ENCODE measurements at regions not wholly inside any gene's neighbourhood (a gene's known extent, or its start where the extent isn't known, plus 50 kb on each side); places are given as distances from the start of the nearest gene placed in this dataset.

GRCh38 chr18:22033085-22033484, 136.3 kb upstream of the GATA6 start:
- ATAC-seq (replicated peaks) (no peak), DNase-seq (no peak)
- H3K9me3 Mint-ChIP-seq = no peaks in the 10 kb centered on the region
- H3K4me1 Mint-ChIP-seq (ENCODE audit: low read depth in 2 of 2) = no peaks in the 10 kb centered on the region
- H3K27ac Mint-ChIP-seq = no peak overlapping the region
- H3K4me3 Mint-ChIP-seq = no peak overlapping the region
- H3K27me3 Mint-ChIP-seq = peaks cover 20 to 24% of the 10 kb centered on the region in 2 donors
- H3K36me3 Mint-ChIP-seq (ENCODE audit: insufficient read depth) = no peaks in the 10 kb centered on the region

- DNase-seq = no peak
- H3K36me3 Mint-ChIP-seq (ENCODE audit: insufficient read depth) = no peaks in the 10 kb centered on the region
- H3K4me1 Mint-ChIP-seq (ENCODE audit: low read depth in 2 of 2) = no peaks in the 10 kb centered on the region
- no peak overlapping the region for H3K27ac Mint-ChIP-seq
- no peaks in the 10 kb centered on the region for H3K9me3 Mint-ChIP-seq
- ATAC-seq (replicated peaks) = no peak
- no peak overlapping the region for H3K4me3 Mint-ChIP-seq
- peaks cover 21 to 23% of the 10 kb centered on the region in 2 donors for H3K27me3 Mint-ChIP-seq
Measured at GRCh38 chr18:22034276-22034675, 135.1 kb upstream of the GATA6 start.

- Mint-ChIP-seq H3K27ac (no peak overlapping the region), H3K27me3 (peaks cover 32 to 55% of the 10 kb centered on the region in 2 donors), H3K9me3 (no peaks in the 10 kb centered on the region), H3K4me3 (no peak overlapping the region), H3K4me1 (ENCODE audit: low read depth in 2 of 2) (no peaks in the 10 kb centered on the region), H3K36me3 (ENCODE audit: insufficient read depth) (peaks cover 3% of the 10 kb centered on the region)
- DNase-seq (no peak), ATAC-seq (replicated peaks) (no peak)
Measured at GRCh38 chr18:22040533-22040932, 128.9 kb upstream of the GATA6 start.

- Mint-ChIP-seq H3K4me1 (ENCODE audit: low read depth in 2 of 2) (no peaks in the 10 kb centered on the region), H3K36me3 (ENCODE audit: insufficient read depth) (peaks cover 3% of the 10 kb centered on the region), H3K27me3 (peaks cover 31 to 75% of the 10 kb centered on the region in 2 donors), H3K4me3 (no peak overlapping the region), H3K27ac (no peak overlapping the region), H3K9me3 (no peaks in the 10 kb centered on the region)
- no peak for DNase-seq
- ATAC-seq (replicated peaks) = no peak
Measured at GRCh38 chr18:22043837-22044236, 125.6 kb upstream of the GATA6 start.

- H3K27ac Mint-ChIP-seq = no peak overlapping the region
- H3K9me3 Mint-ChIP-seq = no peaks in the 10 kb centered on the region
- peaks cover 3% of the 10 kb centered on the region for H3K36me3 Mint-ChIP-seq (ENCODE audit: insufficient read depth)
- H3K27me3 Mint-ChIP-seq = peaks cover 29 to 72% of the 10 kb centered on the region in 2 donors
- H3K4me3 Mint-ChIP-seq = no peak overlapping the region
- H3K4me1 Mint-ChIP-seq (ENCODE audit: low read depth in 2 of 2) = no peaks in the 10 kb centered on the region
- ATAC-seq (replicated peaks) (no peak), DNase-seq (no peak)
Measured at GRCh38 chr18:22044474-22045220, 124.7 kb upstream of the GATA6 start.

GRCh38 chr18:22045221-22045918, 124.0 kb upstream of the GATA6 start:
- H3K9me3 Mint-ChIP-seq = no peaks in the 10 kb centered on the region
- no peak overlapping the region for H3K27ac Mint-ChIP-seq
- ATAC-seq (replicated peaks) = no peak
- peaks cover 22 to 65% of the 10 kb centered on the region in 2 donors for H3K27me3 Mint-ChIP-seq
- H3K4me3 Mint-ChIP-seq = no peak overlapping the region
- no peaks in the 10 kb centered on the region for H3K36me3 Mint-ChIP-seq (ENCODE audit: insufficient read depth)
- no peak for DNase-seq
- no peaks in the 10 kb centered on the region for H3K4me1 Mint-ChIP-seq (ENCODE audit: low read depth in 2 of 2)

- no peaks in the 10 kb centered on the region for H3K36me3 Mint-ChIP-seq (ENCODE audit: insufficient read depth)
- ATAC-seq (replicated peaks) = no peak
- no peaks in the 10 kb centered on the region for H3K4me1 Mint-ChIP-seq (ENCODE audit: low read depth in 2 of 2)
- peaks cover 17 to 59% of the 10 kb centered on the region in 2 donors for H3K27me3 Mint-ChIP-seq
- H3K4me3 Mint-ChIP-seq = no peak overlapping the region
- H3K9me3 Mint-ChIP-seq = no peaks in the 10 kb centered on the region
- no peak overlapping the region for H3K27ac Mint-ChIP-seq
- DNase-seq = no peak
Measured at GRCh38 chr18:22046473-22046872, 122.9 kb upstream of the GATA6 start.

- no peaks in the 10 kb centered on the region for H3K4me1 Mint-ChIP-seq (ENCODE audit: low read depth in 2 of 2)
- peaks cover 12 to 58% of the 10 kb centered on the region in 2 donors for H3K27me3 Mint-ChIP-seq
- ATAC-seq (replicated peaks) (no peak), DNase-seq (no peak)
- no peaks in the 10 kb centered on the region for H3K36me3 Mint-ChIP-seq (ENCODE audit: insufficient read depth)
- H3K27ac Mint-ChIP-seq = no peak overlapping the region
- H3K4me3 Mint-ChIP-seq = no peak overlapping the region
- H3K9me3 Mint-ChIP-seq = no peaks in the 10 kb centered on the region
Measured at GRCh38 chr18:22047485-22047884, 121.9 kb upstream of the GATA6 start.

GRCh38 chr18:22048221-22048620, 121.2 kb upstream of the GATA6 start:
- Mint-ChIP-seq H3K4me1 (ENCODE audit: low read depth in 2 of 2) (no peaks in the 10 kb centered on the region), H3K4me3 (no peak overlapping the region), H3K27ac (no peak overlapping the region), H3K27me3 (peaks cover 12 to 51% of the 10 kb centered on the region in 2 donors), H3K36me3 (ENCODE audit: insufficient read depth) (no peaks in the 10 kb centered on the region), H3K9me3 (no peaks in the 10 kb centered on the region)
- ATAC-seq (replicated peaks) (no peak), DNase-seq (no peak)

GRCh38 chr18:22048932-22049615, 120.3 kb upstream of the GATA6 start:
- no peaks in the 10 kb centered on the region for H3K36me3 Mint-ChIP-seq (ENCODE audit: insufficient read depth)
- no peaks in the 10 kb centered on the region for H3K4me1 Mint-ChIP-seq (ENCODE audit: low read depth in 2 of 2)
- peaks cover 6 to 46% of the 10 kb centered on the region in 2 donors for H3K27me3 Mint-ChIP-seq
- no peaks in the 10 kb centered on the region for H3K9me3 Mint-ChIP-seq
- DNase-seq = no peak
- no peak for ATAC-seq (replicated peaks)
- no peak overlapping the region for H3K27ac Mint-ChIP-seq
- H3K4me3 Mint-ChIP-seq = no peak overlapping the region

- Mint-ChIP-seq H3K27ac (no peak overlapping the region), H3K36me3 (ENCODE audit: insufficient read depth) (no peaks in the 10 kb centered on the region)
- no peak for ATAC-seq (replicated peaks)
Measured at GRCh38 chr18:22052405-22053105, 116.8 kb upstream of the GATA6 start.

GRCh38 chr18:22055466-22056238, 113.7 kb upstream of the GATA6 start:
- ATAC-seq (replicated peaks) = no peak
- no peak overlapping the region for H3K27ac Mint-ChIP-seq
- peaks cover 0 to 11% of the 10 kb centered on the region in 2 donors for H3K27me3 Mint-ChIP-seq
- no peaks in the 10 kb centered on the region for H3K36me3 Mint-ChIP-seq (ENCODE audit: insufficient read depth)
- H3K9me3 Mint-ChIP-seq = no peaks in the 10 kb centered on the region
- no peak overlapping the region for H3K4me3 Mint-ChIP-seq
- H3K4me1 Mint-ChIP-seq (ENCODE audit: low read depth in 2 of 2) = no peaks in the 10 kb centered on the region
- DNase-seq = no peak

More at GRCh38 chr18:22052405-22053105, 116.8 kb upstream of the GATA6 start:
- no peaks in the 10 kb centered on the region for H3K9me3 Mint-ChIP-seq
- H3K4me3 Mint-ChIP-seq = no peak overlapping the region
- H3K27me3 Mint-ChIP-seq = peaks cover under 1 to 24% of the 10 kb centered on the region in 2 donors
- DNase-seq = no peak
- no peaks in the 10 kb centered on the region for H3K4me1 Mint-ChIP-seq (ENCODE audit: low read depth in 2 of 2)

GRCh38 chr18:22056950-22057349, 112.4 kb upstream of the GATA6 start:
- no peak overlapping the region for H3K4me3 Mint-ChIP-seq
- H3K27ac Mint-ChIP-seq = no peak overlapping the region
- H3K4me1 Mint-ChIP-seq (ENCODE audit: low read depth in 2 of 2) = no peaks in the 10 kb centered on the region
- H3K9me3 Mint-ChIP-seq = no peaks in the 10 kb centered on the region
- H3K36me3 Mint-ChIP-seq (ENCODE audit: insufficient read depth) = no peaks in the 10 kb centered on the region
- peaks cover 0 to 12% of the 10 kb centered on the region in 2 donors for H3K27me3 Mint-ChIP-seq
- ATAC-seq (replicated peaks) (no peak), DNase-seq (no peak)

All from effector memory CD8-positive, alpha-beta T cell (primary cell).